ENCODE measurements at regions not wholly inside any gene's neighbourhood (a gene's known extent, or its start where the extent isn't known, plus 50 kb on each side); places are given as distances from the start of the nearest gene placed in this dataset.

- TF ChIP-seq POLR2A (IDR thresholded peaks at IDR 0.05) (no peak), CTCF (IDR thresholded peaks at IDR 0.05) (no peak)
Measured at GRCh38 chr4:124389591-124389990, 322.9 kb downstream of the ANKRD50 start.
